SK-N-SH (cell line): ENCODE measurements at regions not wholly inside any gene's neighbourhood (a gene's known extent, or its start where the extent isn't known, plus 50 kb on each side); places are given as distances from the start of the nearest gene placed in this dataset.
A peak's percentile ranks its signal among the peaks of the same experiment; 100 is the strongest.

ENCODE experiments used
- CTCF ChIA-PET: fragments of 300-600, 350-600 bp; formaldehyde crosslinking; extraction: SDS; loops from one replicate; lab custom pipeline; 2021; lab: Yijun Ruan, JAX
- POLR2A ChIA-PET: fragments of 350-600 bp; sonication (Branson Sonifier 250); formaldehyde crosslinking; extraction: SDS; loops from one replicate; lab custom pipeline; 2020; ENCODE audit warnings: antibody characterized with exemption, inconsistent platforms; lab: Yijun Ruan, JAX
- DNase-seq: peaks from one replicate; pipeline ENCODE4 v3.0.0; 2012
- H2AFZ ChIP-seq: fragments of 200-600 bp; sonication (generic); 2 replicates; pipeline ENCODE4 v1.8.1; 2016; ENCODE audit warnings: antibody characterized with exemption, mild to moderate bottlenecking, low read depth
- H3F3A ChIP-seq: fragments of 200-600 bp; sonication (generic); replicated peaks from 2 replicates; pipeline ENCODE3; 2016; ENCODE audit warnings: antibody characterized with exemption, mild to moderate bottlenecking; ENCODE audit not compliant: insufficient read depth
- H3K27ac ChIP-seq, 2 experiments: fragments of 200-500 bp in 1 of 2; fragments of 200-600 bp in 1 of 2; sonication (Bioruptor generic) in 1 of 2; sonication (generic), shearing (Covaris generic) in 1 of 2; 2 replicates each; pipeline versions ENCODE4 v1.5.1 to v1.6.1; 2014 to 2016; ENCODE audit warnings: low read depth in 2 of 2, inconsistent platforms in 1 of 2, low read length in 1 of 2, mild to moderate bottlenecking in 1 of 2, mixed read lengths in 1 of 2
- H3K27me3 ChIP-seq: fragments of 200-600 bp; sonication (generic), shearing (Covaris generic); 2 replicates; pipeline ENCODE4 v1.6.1; 2016; ENCODE audit warnings: mixed run types; ENCODE audit not compliant: insufficient read depth
- H3K36me3 ChIP-seq, 2 experiments: fragments of 200-500 bp in 1 of 2; fragments of 200-600 bp in 1 of 2; sonication (Bioruptor generic) in 1 of 2; sonication (generic) in 1 of 2; replicated peaks in 1 of 2; 2 replicates each; pipeline versions ENCODE3 to v1.5.1; 2014 to 2016; ENCODE audit warnings: low read length in 1 of 2, mild to moderate bottlenecking in 1 of 2; ENCODE audit not compliant: insufficient read depth in 2 of 2, control insufficient read depth in 1 of 2
- H3K4me1 ChIP-seq, 2 experiments: fragments of 200-500 bp in 1 of 2; fragments of 200-600 bp in 1 of 2; sonication (Bioruptor generic) in 1 of 2; sonication (generic), shearing (Covaris generic) in 1 of 2; 2 replicates each; pipeline versions ENCODE4 v1.5.1 to v1.6.1; 2014 to 2016; ENCODE audit warnings: low read depth in 1 of 2, low read length in 1 of 2, mixed run types in 1 of 2; ENCODE audit not compliant: insufficient read depth in 2 of 2, control insufficient read depth in 1 of 2
- H3K4me2 ChIP-seq: fragments of 200-600 bp; sonication (generic), shearing (Covaris generic); 2 replicates; pipeline ENCODE4 v1.6.1; 2017; ENCODE audit warnings: mixed run types
- H3K4me3 ChIP-seq, 2 experiments: fragments of 200-500 bp in 1 of 2; fragments of 200-600 bp in 1 of 2; sonication (Bioruptor generic) in 1 of 2; sonication (generic), shearing (Covaris generic) in 1 of 2; 2 replicates each; pipeline versions ENCODE4 v1.5.1 to v1.8.1; 2014 to 2016; ENCODE audit warnings: low read depth in 2 of 2, inconsistent platforms in 1 of 2, low read length in 1 of 2, mild to moderate bottlenecking in 1 of 2, mixed read lengths in 1 of 2, moderate library complexity in 1 of 2
- H3K79me2 ChIP-seq: fragments of 200-600 bp; sonication (generic); 2 replicates; pipeline ENCODE4 v1.8.1; 2017; ENCODE audit warnings: mild to moderate bottlenecking; ENCODE audit not compliant: insufficient read depth
- H3K9ac ChIP-seq: fragments of 200-600 bp; sonication (generic); 2 replicates; pipeline ENCODE4 v1.6.1; 2017; ENCODE audit warnings: mixed run types
- H3K9me2 ChIP-seq: fragments of 200-600 bp; sonication (generic); 2 replicates; pipeline ENCODE4 v1.6.1; 2017; ENCODE audit warnings: mixed run types
- H3K9me3 ChIP-seq: fragments of 200-600 bp; sonication (generic); 2 replicates; pipeline ENCODE4 v1.6.1; 2017; ENCODE audit warnings: mixed run types, mild to moderate bottlenecking, moderate library complexity
- H4K20me1 ChIP-seq: fragments of 200-600 bp; sonication (generic); 2 replicates; pipeline ENCODE4 v1.6.1; 2017; ENCODE audit warnings: mild to moderate bottlenecking, mixed run types; ENCODE audit not compliant: insufficient read depth
- CHD2 ChIP-seq: fragments of 150-350 bp; IDR thresholded peaks from 2 replicates; pipeline ENCODE4 v1.6.1; 2018; ENCODE audit warnings: low read length; ENCODE audit not compliant: partially characterized antibody
- CTCF ChIP-seq: fragments of 200-600 bp; sonication (generic); IDR thresholded peaks from 2 replicates; pipeline ENCODE4 v1.6.1; 2017; ENCODE audit warnings: antibody characterized with exemption, mild to moderate bottlenecking, moderate library complexity
- EZH2phosphoT487 ChIP-seq: fragments of 200-600 bp; sonication (generic); IDR thresholded peaks from 2 replicates; pipeline ENCODE4 v1.6.1; 2017; ENCODE audit warnings: low read depth, mixed run types, mild to moderate bottlenecking, antibody characterized with exemption, moderate library complexity, borderline replicate concordance
- FOSL2 ChIP-seq: IDR thresholded peaks from 2 replicates; pipeline ENCODE4 v1.4.0; 2012; ENCODE audit warnings: low read depth, mild to moderate bottlenecking, moderate library complexity, borderline replicate concordance
- FOXM1 ChIP-seq: IDR thresholded peaks from 2 replicates; pipeline ENCODE4 v1.4.0; 2012; ENCODE audit warnings: low read depth, mild to moderate bottlenecking
- GABPA ChIP-seq: IDR thresholded peaks from 2 replicates; pipeline ENCODE4 v1.4.0; 2012; ENCODE audit warnings: low read depth, mild to moderate bottlenecking
- GATA2 ChIP-seq: sonication (generic); formaldehyde crosslinking; IDR thresholded peaks from 2 replicates; pipeline ENCODE4 v1.5.0; 2020; ENCODE audit warnings: mild to moderate bottlenecking, missing genetic modification reagents
- MAX ChIP-seq: IDR thresholded peaks from 2 replicates; pipeline ENCODE4 v1.4.0; 2012; ENCODE audit warnings: low read depth
- MXI1 ChIP-seq: IDR thresholded peaks from 2 replicates; pipeline ENCODE4 v1.6.1; 2012; ENCODE audit warnings: mild to moderate bottlenecking, low read depth, low read length, improper control_type of control experiment
- NFIC ChIP-seq: IDR thresholded peaks from 2 replicates; pipeline ENCODE4 v1.4.0; 2012; ENCODE audit warnings: borderline replicate concordance
- NRF1 ChIP-seq: IDR thresholded peaks from 2 replicates; pipeline ENCODE4 v1.6.1; 2012; ENCODE audit warnings: low read depth, mild to moderate bottlenecking, low read length
- PBX3 ChIP-seq: IDR thresholded peaks from 2 replicates; pipeline ENCODE4; 2012
- POLR2AphosphoS5 ChIP-seq: IDR thresholded peaks from 2 replicates; pipeline ENCODE4 v1.6.1; 2012; ENCODE audit warnings: low read depth, low read length
- RAD21 ChIP-seq: IDR thresholded peaks from 2 replicates; pipeline ENCODE4 v1.6.1; 2012; ENCODE audit warnings: mild to moderate bottlenecking, low read length
- REST ChIP-seq: IDR thresholded peaks from 2 replicates; pipeline ENCODE4 v1.6.1; 2012; ENCODE audit warnings: mild to moderate bottlenecking, low read depth, low read length, moderate library complexity
- RFX5 ChIP-seq: IDR thresholded peaks from 2 replicates; pipeline ENCODE4 v1.6.1; 2012; ENCODE audit warnings: mild to moderate bottlenecking, improper control_type of control experiment, low read length
- SMC3 ChIP-seq: IDR thresholded peaks from 2 replicates; pipeline ENCODE4 v1.6.1; 2012; ENCODE audit warnings: low read depth, low read length, improper control_type of control experiment
- TAF1 ChIP-seq: IDR thresholded peaks from 2 replicates; pipeline ENCODE4 v1.6.1; 2012; ENCODE audit warnings: low read depth, mild to moderate bottlenecking, low read length, moderate library complexity, borderline replicate concordance
- TEAD4 ChIP-seq: IDR thresholded peaks from 2 replicates; pipeline ENCODE4 v1.4.0; 2012; ENCODE audit warnings: mild to moderate bottlenecking, borderline replicate concordance; ENCODE audit not compliant: insufficient read depth
- YY1 ChIP-seq: IDR thresholded peaks from 2 replicates; pipeline ENCODE4 v1.4.0; 2012; ENCODE audit warnings: low read depth, mild to moderate bottlenecking
- ZBTB33 ChIP-seq: IDR thresholded peaks from 2 replicates; pipeline ENCODE4 v1.4.0; 2012; ENCODE audit warnings: low read depth, borderline replicate concordance
- WGBS: methylation state at CpG from one replicate; pipeline ENCODE4 v1.1.6; 2017; ENCODE audit warnings: low lambda C conversion rate; 5-methylcytosine and 5-hydroxymethylcytosine counted together

GRCh38 chr12:46914336-46914735 lies 88.5 kb upstream of the SLC38A4 start:
- no peak for DNase-seq
- Histone ChIP-seq H3K9me3 (peaks cover 9% of the 10 kb centered on the region; the same call in 1 of the 2 replicates), H3K9ac (no peak overlapping the region), H3K4me2 (no peak overlapping the region), H3K27me3 (no peaks in the 10 kb centered on the region), H3K4me3 (no peak overlapping the region), H2AFZ (no peak overlapping the region), H4K20me1 (no peaks in the 10 kb centered on the region), H3K36me3 (peaks cover 0 to 8% of the 10 kb centered on the region in 2 experiments), H3K27ac (peak overlapping the region; percentile 41 to 83; a peak in 3 of 4 replicates), H3K79me2 (no peaks in the 10 kb centered on the region), H3F3A (peaks cover 32% of the 10 kb centered on the region), H3K4me1 (peaks cover 0 to 23% of the 10 kb centered on the region in 2 experiments; a peak in 3 of 4 replicates), H3K9me2 (no peaks in the 10 kb centered on the region)
- ChIA-PET POLR2A (no interaction called here), CTCF (no interaction called here)
- 52% methylated on average over 5 of the region's 5 CpGs for WGBS
- TF ChIP-seq GABPA (no peak), MXI1 (no peak), GATA2 (no peak), CHD2 (no peak), SMC3 (no peak), EZH2phosphoT487 (no peak), NRF1 (no peak), TAF1 (no peak), MAX (no peak), TEAD4 (no peak), RAD21 (no peak), REST (no peak), FOXM1 (no peak), RFX5 (no peak)

- ChIA-PET CTCF (no interaction called here), POLR2A (no interaction called here)
- 0% methylated on average over 2 of the region's 2 CpGs for WGBS
- no peaks in the 10 kb centered on the region for H3K9me2 ChIP-seq
- peaks cover 37% of the 10 kb centered on the region for H3F3A ChIP-seq
- no peak overlapping the region for H3K4me3 ChIP-seq
- peaks cover 0 to 8% of the 10 kb centered on the region in 2 experiments for H3K36me3 ChIP-seq
- H2AFZ ChIP-seq: no peak overlapping the region
- DNase-seq: no peak
- peaks cover 0 to 25% of the 10 kb centered on the region in 2 experiments for H3K4me1 ChIP-seq
- H4K20me1 ChIP-seq: no peaks in the 10 kb centered on the region
- no peaks in the 10 kb centered on the region for H3K79me2 ChIP-seq
- peak overlapping the region; percentile 83; a peak in 3 of 4 replicates for H3K27ac ChIP-seq
- no peaks in the 10 kb centered on the region for H3K27me3 ChIP-seq
- H3K9ac ChIP-seq: peak overlapping the region; percentile 23; the same call in 1 of the 2 replicates
- H3K9me3 ChIP-seq: peaks cover 7% of the 10 kb centered on the region; the same call in 1 of the 2 replicates
- H3K4me2 ChIP-seq: peak overlapping the region; percentile 21; the same call in 1 of the 2 replicates
- TF ChIP-seq CTCF: no peak
- TF ChIP-seq FOSL2: peak; percentile 87
- peak; percentile 91 for TF ChIP-seq PBX3
- no peak for TF ChIP-seq RAD21
- 0 out of 2 replicates have a peak, but pooled peaks have one; percentile 15 for TF ChIP-seq GABPA
- TF ChIP-seq TEAD4: peak; percentile 71
- peak; percentile 87 for TF ChIP-seq NFIC
- TF ChIP-seq YY1: peak; percentile 31; the same call in 1 of the 2 replicates
- TF ChIP-seq ZBTB33: 0 out of 2 replicates have a peak, but pooled peaks have one; percentile 23
- TF ChIP-seq POLR2AphosphoS5: peak; percentile 72; the same call in 1 of the 2 replicates
These were observed 89.3 kb upstream of the SLC38A4 start for GRCh38 chr12:46915082-46915481.
